GM10266 (cell line): ENCODE measurements at regions not wholly inside any gene's neighbourhood (a gene's known extent, or its start where the extent isn't known, plus 50 kb on each side); places are given as distances from the start of the nearest gene placed in this dataset.
"Not testable (repeated sequence)": the region's sequence is repeated elsewhere in the genome, so short reads cannot be mapped to it uniquely, and the experiment has no call there.

ENCODE experiments used
- DNase-seq: peaks from one replicate; pipeline ENCODE4 v3.0.0; 2012; ENCODE audit errors: extremely low spot score
- CTCF ChIP-seq: IDR thresholded peaks from 2 replicates; pipeline ENCODE4 v1.5.1; 2012; ENCODE audit warnings: mild to moderate bottlenecking, low read depth; ENCODE audit not compliant: control insufficient read depth, insufficient read depth; ENCODE audit errors: missing control alignments

- DNase-seq, result no peak
- TF ChIP-seq CTCF, result no peak
Observed at GRCh38 chr7:156504687-156505545, 135.7 kb upstream of the RNF32 start.

- TF ChIP-seq CTCF, result no peak
- no peak for DNase-seq
Observed at GRCh38 chr7:156504006-156504405, 136.6 kb upstream of the RNF32 start.

GRCh38 chr7:156503196-156503595, 137.4 kb upstream of the RNF32 start:
- no peak for TF ChIP-seq CTCF
- DNase-seq, result no peak

- not testable (repeated sequence) for DNase-seq
Observed at GRCh38 chr7:156501815-156502214, 138.8 kb upstream of the RNF32 start.

GRCh38 chr7:156499247-156499881, 141.2 kb upstream of the RNF32 start:
- TF ChIP-seq CTCF, result no peak
- no peak for DNase-seq

GRCh38 chr7:156497776-156498509, 142.6 kb upstream of the RNF32 start:
- no peak for DNase-seq
- TF ChIP-seq CTCF, result no peak

- no peak for TF ChIP-seq CTCF
- DNase-seq, result no peak
Observed at GRCh38 chr7:156496865-156497264, 143.7 kb upstream of the RNF32 start.
